ENCODE measurements at regions not wholly inside any gene's neighbourhood (a gene's known extent, or its start where the extent isn't known, plus 50 kb on each side); places are given as distances from the start of the nearest gene placed in this dataset.

- no peaks in the 10 kb centered on the region for H3K9me3 ChIP-seq
- H3K27me3 ChIP-seq, result no peaks in the 10 kb centered on the region
- intact Hi-C loops (cut with DNase I), result no loop called here
- no peak for DNase-seq
- 83 to 89% methylated on average over 2 to 3 of the region's 3 CpGs for WGBS, 2 donors
- no peak overlapping the region for H3K27ac ChIP-seq
- H3K36me3 ChIP-seq, result no peaks in the 10 kb centered on the region
- H3K4me3 ChIP-seq (replicated peaks in 1 of 3), result no peak overlapping the region
- no peaks in the 10 kb centered on the region for H3K4me1 ChIP-seq
- TF ChIP-seq CTCF (IDR thresholded peaks at IDR 0.05) (no peak), POLR2A (IDR thresholded peaks at IDR 0.05) (no peak)
These were observed 310.2 kb downstream of the PTPRU start for GRCh38 chr1:29546496-29546895.

GRCh38 chr1:29544406-29544805, 308.1 kb downstream of the PTPRU start:
- no peak overlapping the region for H3K27ac ChIP-seq
- intact Hi-C loops (cut with DNase I), result no loop called here
- 86 to 92% methylated on average over 1 of the region's 1 CpG for WGBS, 2 donors
- no peak for DNase-seq
- H3K36me3 ChIP-seq, result no peaks in the 10 kb centered on the region
- H3K9me3 ChIP-seq, result no peaks in the 10 kb centered on the region
- no peak overlapping the region for H3K4me3 ChIP-seq (replicated peaks in 1 of 3)
- H3K27me3 ChIP-seq, result no peaks in the 10 kb centered on the region
- H3K4me1 ChIP-seq, result no peaks in the 10 kb centered on the region
- TF ChIP-seq CTCF (IDR thresholded peaks at IDR 0.05), result no peak
- no peak for TF ChIP-seq POLR2A (IDR thresholded peaks at IDR 0.05)

- H3K9me3 ChIP-seq, result no peaks in the 10 kb centered on the region
- no peaks in the 10 kb centered on the region for H3K36me3 ChIP-seq
- intact Hi-C loops (cut with DNase I), result no loop called here
- H3K4me1 ChIP-seq, result no peaks in the 10 kb centered on the region
- no peak for DNase-seq
- no peaks in the 10 kb centered on the region for H3K27me3 ChIP-seq
- no peak overlapping the region for H3K27ac ChIP-seq
- H3K4me3 ChIP-seq (replicated peaks in 1 of 3), result no peak overlapping the region
- 81 to 89% methylated on average over 6 of the region's 6 CpGs for WGBS, 2 donors
- no peak for TF ChIP-seq POLR2A (IDR thresholded peaks at IDR 0.05)
These were observed 307.3 kb downstream of the PTPRU start for GRCh38 chr1:29543586-29543985.

GRCh38 chr1:29542548-29542947, 306.2 kb downstream of the PTPRU start:
- Histone ChIP-seq H3K9me3 (no peaks in the 10 kb centered on the region), H3K4me3 (replicated peaks in 1 of 3) (no peak overlapping the region), H3K36me3 (no peaks in the 10 kb centered on the region), H3K27me3 (no peaks in the 10 kb centered on the region), H3K27ac (no peak overlapping the region), H3K4me1 (no peaks in the 10 kb centered on the region)
- WGBS, 2 donors, result 64 to 68% methylated on average over 8 of the region's 8 CpGs
- intact Hi-C loops (cut with DNase I), result no loop called here
- TF ChIP-seq POLR2A (IDR thresholded peaks at IDR 0.05) (no peak), CTCF (IDR thresholded peaks at IDR 0.05) (no peak)
- no peak for DNase-seq

DNA sequence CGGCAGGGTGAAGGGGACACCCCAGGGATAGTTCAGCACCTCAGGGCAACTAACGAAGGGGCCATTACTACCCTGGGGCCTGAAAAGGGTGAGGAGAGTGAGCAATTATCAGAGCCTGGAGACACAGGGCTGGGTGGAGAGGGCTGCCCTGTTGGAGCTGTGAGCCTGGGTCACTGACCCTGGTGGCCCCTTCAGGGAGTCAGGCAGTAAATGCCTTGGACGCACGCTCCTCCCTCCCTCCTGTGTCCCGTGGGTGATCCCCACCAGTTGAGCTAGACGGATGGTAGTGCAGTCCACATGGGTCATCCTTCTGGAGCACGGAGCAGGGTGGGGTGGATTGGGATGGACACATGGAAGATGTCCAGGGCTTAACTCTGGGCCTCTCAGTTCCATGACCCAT, 305.3 kb downstream of the PTPRU start:
- DNase-seq, result no peak
- no peak overlapping the region for H3K4me3 ChIP-seq (replicated peaks in 1 of 3)
- 69 to 87% methylated on average over 2 to 3 of the region's 7 CpGs for WGBS, 2 donors
- H3K9me3 ChIP-seq, result no peaks in the 10 kb centered on the region
- TF ChIP-seq CTCF (IDR thresholded peaks at IDR 0.05), result no peak
- intact Hi-C loops (cut with DNase I), result no loop called here
- no peaks in the 10 kb centered on the region for H3K27me3 ChIP-seq
- no peaks in the 10 kb centered on the region for H3K4me1 ChIP-seq
- no peak overlapping the region for H3K27ac ChIP-seq
- no peaks in the 10 kb centered on the region for H3K36me3 ChIP-seq

GRCh38 chr1:29540801-29541357, 304.6 kb downstream of the PTPRU start:
- no peaks in the 10 kb centered on the region for H3K27me3 ChIP-seq
- WGBS, 2 donors, result 87 to 90% methylated on average over 10 of the region's 10 CpGs
- H3K4me3 ChIP-seq (replicated peaks in 1 of 3), result no peak overlapping the region
- intact Hi-C loops (cut with DNase I), result no loop called here
- TF ChIP-seq CTCF (IDR thresholded peaks at IDR 0.05), result no peak
- TF ChIP-seq POLR2A (IDR thresholded peaks at IDR 0.05), result no peak
- DNase-seq, result no peak
- no peaks in the 10 kb centered on the region for H3K9me3 ChIP-seq
- H3K27ac ChIP-seq, result no peak overlapping the region
- no peaks in the 10 kb centered on the region for H3K36me3 ChIP-seq
- no peaks in the 10 kb centered on the region for H3K4me1 ChIP-seq

All from thyroid gland (tissue), 4 donors.